ENCODE measurements at regions not wholly inside any gene's neighbourhood (a gene's known extent, or its start where the extent isn't known, plus 50 kb on each side); places are given as distances from the start of the nearest gene placed in this dataset.

DNA sequence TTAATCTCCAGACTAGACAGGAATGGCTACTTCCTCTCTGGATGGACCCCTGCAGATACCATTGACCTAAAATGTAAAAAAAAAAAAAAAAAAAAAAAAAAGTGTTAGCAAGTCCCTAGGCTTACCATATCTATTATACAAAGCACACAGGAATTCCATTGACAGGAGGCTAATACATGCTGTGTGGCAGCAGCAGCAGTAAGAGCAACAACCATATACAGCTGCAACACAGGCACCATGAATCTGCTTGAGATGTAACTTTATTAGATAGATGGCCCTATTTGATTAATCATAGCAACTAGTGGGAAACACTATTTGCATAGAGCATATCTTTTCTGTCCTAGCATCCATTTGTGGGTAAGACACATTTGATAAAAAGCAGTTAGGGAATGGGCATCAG lies 1447.1 kb downstream of the FAM181B start (continued):
- TF ChIP-seq, protein P1, sequence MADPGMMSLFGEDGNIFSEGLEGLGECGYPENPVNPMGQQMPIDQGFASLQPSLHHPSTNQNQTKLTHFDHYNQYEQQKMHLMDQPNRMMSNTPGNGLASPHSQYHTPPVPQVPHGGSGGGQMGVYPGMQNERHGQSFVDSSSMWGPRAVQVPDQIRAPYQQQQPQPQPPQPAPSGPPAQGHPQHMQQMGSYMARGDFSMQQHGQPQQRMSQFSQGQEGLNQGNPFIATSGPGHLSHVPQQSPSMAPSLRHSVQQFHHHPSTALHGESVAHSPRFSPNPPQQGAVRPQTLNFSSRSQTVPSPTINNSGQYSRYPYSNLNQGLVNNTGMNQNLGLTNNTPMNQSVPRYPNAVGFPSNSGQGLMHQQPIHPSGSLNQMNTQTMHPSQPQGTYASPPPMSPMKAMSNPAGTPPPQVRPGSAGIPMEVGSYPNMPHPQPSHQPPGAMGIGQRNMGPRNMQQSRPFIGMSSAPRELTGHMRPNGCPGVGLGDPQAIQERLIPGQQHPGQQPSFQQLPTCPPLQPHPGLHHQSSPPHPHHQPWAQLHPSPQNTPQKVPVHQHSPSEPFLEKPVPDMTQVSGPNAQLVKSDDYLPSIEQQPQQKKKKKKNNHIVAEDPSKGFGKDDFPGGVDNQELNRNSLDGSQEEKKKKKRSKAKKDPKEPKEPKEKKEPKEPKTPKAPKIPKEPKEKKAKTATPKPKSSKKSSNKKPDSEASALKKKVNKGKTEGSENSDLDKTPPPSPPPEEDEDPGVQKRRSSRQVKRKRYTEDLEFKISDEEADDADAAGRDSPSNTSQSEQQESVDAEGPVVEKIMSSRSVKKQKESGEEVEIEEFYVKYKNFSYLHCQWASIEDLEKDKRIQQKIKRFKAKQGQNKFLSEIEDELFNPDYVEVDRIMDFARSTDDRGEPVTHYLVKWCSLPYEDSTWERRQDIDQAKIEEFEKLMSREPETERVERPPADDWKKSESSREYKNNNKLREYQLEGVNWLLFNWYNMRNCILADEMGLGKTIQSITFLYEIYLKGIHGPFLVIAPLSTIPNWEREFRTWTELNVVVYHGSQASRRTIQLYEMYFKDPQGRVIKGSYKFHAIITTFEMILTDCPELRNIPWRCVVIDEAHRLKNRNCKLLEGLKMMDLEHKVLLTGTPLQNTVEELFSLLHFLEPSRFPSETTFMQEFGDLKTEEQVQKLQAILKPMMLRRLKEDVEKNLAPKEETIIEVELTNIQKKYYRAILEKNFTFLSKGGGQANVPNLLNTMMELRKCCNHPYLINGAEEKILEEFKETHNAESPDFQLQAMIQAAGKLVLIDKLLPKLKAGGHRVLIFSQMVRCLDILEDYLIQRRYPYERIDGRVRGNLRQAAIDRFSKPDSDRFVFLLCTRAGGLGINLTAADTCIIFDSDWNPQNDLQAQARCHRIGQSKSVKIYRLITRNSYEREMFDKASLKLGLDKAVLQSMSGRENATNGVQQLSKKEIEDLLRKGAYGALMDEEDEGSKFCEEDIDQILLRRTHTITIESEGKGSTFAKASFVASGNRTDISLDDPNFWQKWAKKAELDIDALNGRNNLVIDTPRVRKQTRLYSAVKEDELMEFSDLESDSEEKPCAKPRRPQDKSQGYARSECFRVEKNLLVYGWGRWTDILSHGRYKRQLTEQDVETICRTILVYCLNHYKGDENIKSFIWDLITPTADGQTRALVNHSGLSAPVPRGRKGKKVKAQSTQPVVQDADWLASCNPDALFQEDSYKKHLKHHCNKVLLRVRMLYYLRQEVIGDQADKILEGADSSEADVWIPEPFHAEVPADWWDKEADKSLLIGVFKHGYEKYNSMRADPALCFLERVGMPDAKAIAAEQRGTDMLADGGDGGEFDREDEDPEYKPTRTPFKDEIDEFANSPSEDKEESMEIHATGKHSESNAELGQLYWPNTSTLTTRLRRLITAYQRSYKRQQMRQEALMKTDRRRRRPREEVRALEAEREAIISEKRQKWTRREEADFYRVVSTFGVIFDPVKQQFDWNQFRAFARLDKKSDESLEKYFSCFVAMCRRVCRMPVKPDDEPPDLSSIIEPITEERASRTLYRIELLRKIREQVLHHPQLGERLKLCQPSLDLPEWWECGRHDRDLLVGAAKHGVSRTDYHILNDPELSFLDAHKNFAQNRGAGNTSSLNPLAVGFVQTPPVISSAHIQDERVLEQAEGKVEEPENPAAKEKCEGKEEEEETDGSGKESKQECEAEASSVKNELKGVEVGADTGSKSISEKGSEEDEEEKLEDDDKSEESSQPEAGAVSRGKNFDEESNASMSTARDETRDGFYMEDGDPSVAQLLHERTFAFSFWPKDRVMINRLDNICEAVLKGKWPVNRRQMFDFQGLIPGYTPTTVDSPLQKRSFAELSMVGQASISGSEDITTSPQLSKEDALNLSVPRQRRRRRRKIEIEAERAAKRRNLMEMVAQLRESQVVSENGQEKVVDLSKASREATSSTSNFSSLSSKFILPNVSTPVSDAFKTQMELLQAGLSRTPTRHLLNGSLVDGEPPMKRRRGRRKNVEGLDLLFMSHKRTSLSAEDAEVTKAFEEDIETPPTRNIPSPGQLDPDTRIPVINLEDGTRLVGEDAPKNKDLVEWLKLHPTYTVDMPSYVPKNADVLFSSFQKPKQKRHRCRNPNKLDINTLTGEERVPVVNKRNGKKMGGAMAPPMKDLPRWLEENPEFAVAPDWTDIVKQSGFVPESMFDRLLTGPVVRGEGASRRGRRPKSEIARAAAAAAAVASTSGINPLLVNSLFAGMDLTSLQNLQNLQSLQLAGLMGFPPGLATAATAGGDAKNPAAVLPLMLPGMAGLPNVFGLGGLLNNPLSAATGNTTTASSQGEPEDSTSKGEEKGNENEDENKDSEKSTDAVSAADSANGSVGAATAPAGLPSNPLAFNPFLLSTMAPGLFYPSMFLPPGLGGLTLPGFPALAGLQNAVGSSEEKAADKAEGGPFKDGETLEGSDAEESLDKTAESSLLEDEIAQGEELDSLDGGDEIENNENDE (IDR thresholded peaks at IDR 0.05; ENCODE audit: insufficient replicate concordance, low read length) = no peak
- TF ChIP-seq CTBP2 (IDR thresholded peaks at IDR 0.05; ENCODE audit: borderline replicate concordance, insufficient read depth, insufficient read length, low read length) (no peak), NANOG (IDR thresholded peaks at IDR 0.05; ENCODE audit: insufficient read depth, low read depth, low read length, poor library complexity, severe bottlenecking) (no peak), ASH2L (IDR thresholded peaks at IDR 0.05; ENCODE audit: low read length) (no peak), SAP30 (IDR thresholded peaks at IDR 0.05; ENCODE audit: insufficient read depth, insufficient replicate concordance, low read length) (no peak)
- TF ChIP-seq, protein P2, sequence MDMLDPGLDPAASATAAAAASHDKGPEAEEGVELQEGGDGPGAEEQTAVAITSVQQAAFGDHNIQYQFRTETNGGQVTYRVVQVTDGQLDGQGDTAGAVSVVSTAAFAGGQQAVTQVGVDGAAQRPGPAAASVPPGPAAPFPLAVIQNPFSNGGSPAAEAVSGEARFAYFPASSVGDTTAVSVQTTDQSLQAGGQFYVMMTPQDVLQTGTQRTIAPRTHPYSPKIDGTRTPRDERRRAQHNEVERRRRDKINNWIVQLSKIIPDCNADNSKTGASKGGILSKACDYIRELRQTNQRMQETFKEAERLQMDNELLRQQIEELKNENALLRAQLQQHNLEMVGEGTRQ (IDR thresholded peaks at IDR 0.05; ENCODE audit: low read length) = no peak

All from H1 (cell line).